ENCODE measurements at regions not wholly inside any gene's neighbourhood (a gene's known extent, or its start where the extent isn't known, plus 50 kb on each side); places are given as distances from the start of the nearest gene placed in this dataset.

- H2BK15ac ChIP-seq (ENCODE audit: low read depth, poor library complexity, severe bottlenecking), result no peak overlapping the region
- H3K4me1 ChIP-seq (ENCODE audit: control insufficient read depth, insufficient read depth, low read depth, low read length), result no peaks in the 10 kb centered on the region
- no peak overlapping the region for H2BK120ac ChIP-seq (ENCODE audit: low read depth, low read length)
- no peak overlapping the region for H3K23ac ChIP-seq (ENCODE audit: low read length in 2 of 2)
- no peak overlapping the region for H2AK5ac ChIP-seq (ENCODE audit: low read length, severe bottlenecking)
- no peaks in the 10 kb centered on the region for H3K79me1 ChIP-seq (replicated peaks; ENCODE audit: low read length, poor library complexity, severe bottlenecking)
- peak; percentile 27 for DNase-seq
- H3K14ac ChIP-seq (ENCODE audit: low read length in 2 of 2), result no peak overlapping the region
- no peak overlapping the region for H3K9ac ChIP-seq (ENCODE audit: low read length)
- H3K9me3 ChIP-seq (ENCODE audit: control insufficient read depth, low read length), result no peaks in the 10 kb centered on the region
- no peaks in the 10 kb centered on the region for H3K27me3 ChIP-seq (ENCODE audit: control insufficient read depth in 1 of 2, insufficient read depth in 1 of 2, low read length in 2 of 2)
- H3K27ac ChIP-seq (ENCODE audit: low read length, poor library complexity, severe bottlenecking), result no peak overlapping the region
- no peak overlapping the region for H3K18ac ChIP-seq (ENCODE audit: low read depth in 1 of 2, low read length in 2 of 2)
- no peak overlapping the region for H2BK5ac ChIP-seq (ENCODE audit: low read depth, low read length, poor library complexity, severe bottlenecking)
- no peak overlapping the region for H4K91ac ChIP-seq (ENCODE audit: low read length)
- no peak overlapping the region for H2AFZ ChIP-seq (ENCODE audit: low read depth, low read length)
- WGBS, result 100% methylated on average over 1 of the region's 1 CpG
- H3K4me3 ChIP-seq (ENCODE audit: insufficient read depth in 1 of 2, low read depth in 1 of 2, low read length in 2 of 2), result no peak overlapping the region
- no peak overlapping the region for H2BK12ac ChIP-seq (ENCODE audit: low read length in 2 of 2)
- H4K8ac ChIP-seq (ENCODE audit: low read length), result no peak overlapping the region
- H3K4ac ChIP-seq (ENCODE audit: low read depth in 1 of 2, low read length in 2 of 2), result no peak overlapping the region
- no peak overlapping the region for H3K4me2 ChIP-seq (ENCODE audit: low read length, poor library complexity, severe bottlenecking)
- no peaks in the 10 kb centered on the region for H3K36me3 ChIP-seq (ENCODE audit: control insufficient read depth in 1 of 2, insufficient read depth in 2 of 2, low read depth in 1 of 2, low read length in 2 of 2)
Measured at GRCh38 chr15:87215100-87215499, 1041.4 kb downstream of the NTRK3 start.

GRCh38 chr15:87213626-87214025 is 1042.9 kb downstream of the NTRK3 start:
- H2BK15ac ChIP-seq (ENCODE audit: low read depth, poor library complexity, severe bottlenecking), result no peak overlapping the region
- H3K4ac ChIP-seq (ENCODE audit: low read depth in 1 of 2, low read length in 2 of 2), result no peak overlapping the region
- no peaks in the 10 kb centered on the region for H3K36me3 ChIP-seq (ENCODE audit: control insufficient read depth in 1 of 2, insufficient read depth in 2 of 2, low read depth in 1 of 2, low read length in 2 of 2)
- H3K27me3 ChIP-seq (ENCODE audit: control insufficient read depth in 1 of 2, insufficient read depth in 1 of 2, low read length in 2 of 2), result no peaks in the 10 kb centered on the region
- WGBS, result 94% methylated on average over 6 of the region's 6 CpGs
- DNase-seq, result no peak
- no peak overlapping the region for H2AFZ ChIP-seq (ENCODE audit: low read depth, low read length)
- no peak overlapping the region for H3K9ac ChIP-seq (ENCODE audit: low read length)
- no peak overlapping the region for H2BK12ac ChIP-seq (ENCODE audit: low read length in 2 of 2)
- H2BK120ac ChIP-seq (ENCODE audit: low read depth, low read length), result no peak overlapping the region
- H3K4me3 ChIP-seq (ENCODE audit: insufficient read depth in 1 of 2, low read depth in 1 of 2, low read length in 2 of 2), result peak overlapping the region in 1 of 2 experiments; percentile 16
- H2AK5ac ChIP-seq (ENCODE audit: low read length, severe bottlenecking), result no peak overlapping the region
- H4K91ac ChIP-seq (ENCODE audit: low read length), result no peak overlapping the region
- no peak overlapping the region for H2BK5ac ChIP-seq (ENCODE audit: low read depth, low read length, poor library complexity, severe bottlenecking)
- H3K23ac ChIP-seq (ENCODE audit: low read length in 2 of 2), result no peak overlapping the region
- H3K9me3 ChIP-seq (ENCODE audit: control insufficient read depth, low read length), result no peaks in the 10 kb centered on the region
- H4K8ac ChIP-seq (ENCODE audit: low read length), result no peak overlapping the region
- no peak overlapping the region for H3K18ac ChIP-seq (ENCODE audit: low read depth in 1 of 2, low read length in 2 of 2)
- H3K4me2 ChIP-seq (ENCODE audit: low read length, poor library complexity, severe bottlenecking), result no peak overlapping the region
- H3K27ac ChIP-seq (ENCODE audit: low read length, poor library complexity, severe bottlenecking), result no peak overlapping the region
- no peak overlapping the region for H3K14ac ChIP-seq (ENCODE audit: low read length in 2 of 2)
- no peaks in the 10 kb centered on the region for H3K79me1 ChIP-seq (replicated peaks; ENCODE audit: low read length, poor library complexity, severe bottlenecking)
- H3K4me1 ChIP-seq (ENCODE audit: control insufficient read depth, insufficient read depth, low read depth, low read length), result no peaks in the 10 kb centered on the region

GRCh38 chr15:87212041-87212440 is 1044.5 kb downstream of the NTRK3 start:
- Histone ChIP-seq H3K36me3 (ENCODE audit: control insufficient read depth in 1 of 2, insufficient read depth in 2 of 2, low read depth in 1 of 2, low read length in 2 of 2) (no peaks in the 10 kb centered on the region), H2AK5ac (ENCODE audit: low read length, severe bottlenecking) (no peak overlapping the region), H2BK120ac (ENCODE audit: low read depth, low read length) (no peak overlapping the region), H3K9ac (ENCODE audit: low read length) (no peak overlapping the region), H4K91ac (ENCODE audit: low read length) (no peak overlapping the region), H3K4me3 (ENCODE audit: insufficient read depth in 1 of 2, low read depth in 1 of 2, low read length in 2 of 2) (no peak overlapping the region), H4K8ac (ENCODE audit: low read length) (no peak overlapping the region), H3K23ac (ENCODE audit: low read length in 2 of 2) (no peak overlapping the region), H3K27ac (ENCODE audit: low read length, poor library complexity, severe bottlenecking) (no peak overlapping the region), H2BK15ac (ENCODE audit: low read depth, poor library complexity, severe bottlenecking) (no peak overlapping the region), H3K14ac (ENCODE audit: low read length in 2 of 2) (no peak overlapping the region), H2BK5ac (ENCODE audit: low read depth, low read length, poor library complexity, severe bottlenecking) (no peak overlapping the region), H2AFZ (ENCODE audit: low read depth, low read length) (no peak overlapping the region), H3K4me2 (ENCODE audit: low read length, poor library complexity, severe bottlenecking) (no peak overlapping the region), H3K79me1 (replicated peaks; ENCODE audit: low read length, poor library complexity, severe bottlenecking) (no peaks in the 10 kb centered on the region), H3K4me1 (ENCODE audit: control insufficient read depth, insufficient read depth, low read depth, low read length) (no peaks in the 10 kb centered on the region), H3K18ac (ENCODE audit: low read depth in 1 of 2, low read length in 2 of 2) (no peak overlapping the region), H2BK12ac (ENCODE audit: low read length in 2 of 2) (no peak overlapping the region), H3K9me3 (ENCODE audit: control insufficient read depth, low read length) (no peaks in the 10 kb centered on the region), H3K27me3 (ENCODE audit: control insufficient read depth in 1 of 2, insufficient read depth in 1 of 2, low read length in 2 of 2) (no peaks in the 10 kb centered on the region), H3K4ac (ENCODE audit: low read depth in 1 of 2, low read length in 2 of 2) (no peak overlapping the region)
- 92% methylated on average over 3 of the region's 4 CpGs for WGBS
- DNase-seq, result no peak

GRCh38 chr15:87211547-87211946 is 1045.0 kb downstream of the NTRK3 start:
- Histone ChIP-seq H2BK5ac (ENCODE audit: low read depth, low read length, poor library complexity, severe bottlenecking) (no peak overlapping the region), H2BK120ac (ENCODE audit: low read depth, low read length) (no peak overlapping the region), H3K4me2 (ENCODE audit: low read length, poor library complexity, severe bottlenecking) (no peak overlapping the region), H3K27me3 (ENCODE audit: control insufficient read depth in 1 of 2, insufficient read depth in 1 of 2, low read length in 2 of 2) (no peaks in the 10 kb centered on the region), H3K18ac (ENCODE audit: low read depth in 1 of 2, low read length in 2 of 2) (no peak overlapping the region), H3K9me3 (ENCODE audit: control insufficient read depth, low read length) (no peaks in the 10 kb centered on the region), H2AK5ac (ENCODE audit: low read length, severe bottlenecking) (no peak overlapping the region), H2BK12ac (ENCODE audit: low read length in 2 of 2) (no peak overlapping the region), H4K91ac (ENCODE audit: low read length) (no peak overlapping the region), H3K23ac (ENCODE audit: low read length in 2 of 2) (no peak overlapping the region), H2BK15ac (ENCODE audit: low read depth, poor library complexity, severe bottlenecking) (no peak overlapping the region), H3K36me3 (ENCODE audit: control insufficient read depth in 1 of 2, insufficient read depth in 2 of 2, low read depth in 1 of 2, low read length in 2 of 2) (no peaks in the 10 kb centered on the region), H3K27ac (ENCODE audit: low read length, poor library complexity, severe bottlenecking) (no peak overlapping the region), H2AFZ (ENCODE audit: low read depth, low read length) (no peak overlapping the region), H3K14ac (ENCODE audit: low read length in 2 of 2) (no peak overlapping the region), H3K79me1 (replicated peaks; ENCODE audit: low read length, poor library complexity, severe bottlenecking) (no peaks in the 10 kb centered on the region), H3K4me3 (ENCODE audit: insufficient read depth in 1 of 2, low read depth in 1 of 2, low read length in 2 of 2) (no peak overlapping the region), H4K8ac (ENCODE audit: low read length) (no peak overlapping the region), H3K9ac (ENCODE audit: low read length) (no peak overlapping the region), H3K4me1 (ENCODE audit: control insufficient read depth, insufficient read depth, low read depth, low read length) (no peaks in the 10 kb centered on the region), H3K4ac (ENCODE audit: low read depth in 1 of 2, low read length in 2 of 2) (no peak overlapping the region)
- DNase-seq, result no peak
- WGBS, result 93% methylated on average over 1 of the region's 1 CpG
